M059J (cell line): ENCODE measurements at regions not wholly inside any gene's neighbourhood (a gene's known extent, or its start where the extent isn't known, plus 50 kb on each side); places are given as distances from the start of the nearest gene placed in this dataset.
A peak's percentile ranks its signal among the peaks of the same experiment; 100 is the strongest.

Experiments
- DNase-seq: peaks from one replicate; pipeline ENCODE4 v3.0.0-alpha.2; 2012; ENCODE audit warnings: low read depth

DNA sequence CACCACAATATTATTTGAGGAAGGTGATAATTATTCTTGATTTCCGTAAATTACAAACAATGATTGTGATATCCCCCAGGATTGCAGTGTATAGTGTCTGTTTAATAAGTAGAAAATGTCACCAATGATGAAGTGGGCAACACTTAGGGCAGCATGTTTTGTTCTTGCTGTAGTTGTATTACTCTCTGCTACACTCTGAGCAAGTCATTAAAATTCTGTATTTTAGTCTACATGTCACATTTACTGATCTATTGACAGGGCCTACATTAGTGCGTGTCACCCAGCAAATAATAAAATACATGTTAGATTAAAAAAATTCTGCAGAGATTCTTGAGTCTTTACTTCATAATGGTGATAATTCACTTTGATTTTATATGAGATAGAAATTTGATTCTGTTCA lies 247.6 kb downstream of the TMX3 start:
- no peak for DNase-seq

DNA sequence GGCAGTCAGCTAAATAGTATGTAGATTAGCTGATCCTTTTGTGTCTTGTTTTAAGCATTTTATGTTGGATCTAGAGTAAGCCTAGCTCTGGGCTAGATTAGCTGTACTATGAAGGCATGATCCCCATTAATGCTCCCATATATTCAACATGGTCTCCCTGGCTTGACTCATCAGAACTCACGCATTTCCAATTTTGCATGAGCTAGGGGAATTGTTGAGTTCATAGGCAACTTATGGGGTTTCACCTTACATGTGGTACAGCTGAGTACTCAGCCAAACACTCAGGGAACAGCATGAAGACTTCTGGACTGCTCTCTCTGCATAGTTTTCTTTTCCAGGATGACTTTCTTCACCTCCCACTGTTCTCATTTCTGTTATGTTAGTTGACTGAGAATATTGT lies 248.2 kb downstream of the TMX3 start:
- no peak for DNase-seq

- no peak for DNase-seq
Observed at GRCh38 chr18:68462766-68463165, 252.1 kb downstream of the TMX3 start.

DNA sequence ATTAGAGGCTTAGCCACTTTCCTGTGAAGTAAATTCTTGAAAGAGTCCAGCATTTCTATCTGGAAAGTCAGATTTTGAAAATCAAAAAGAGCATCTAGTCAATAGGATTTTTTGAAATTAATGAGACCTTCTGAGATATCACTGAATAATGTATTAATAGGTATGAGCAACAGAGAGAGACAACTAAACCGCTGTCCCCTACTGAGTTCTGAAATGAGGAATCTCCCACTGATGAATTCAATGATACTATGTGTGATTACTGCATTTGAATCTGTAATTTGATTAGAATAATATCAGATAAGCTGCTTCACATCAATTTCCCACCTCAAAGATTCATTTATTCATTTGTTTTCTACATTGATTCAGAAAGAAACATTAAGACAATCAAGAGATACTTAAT lies 252.8 kb downstream of the TMX3 start:
- DNase-seq, result no peak

DNA sequence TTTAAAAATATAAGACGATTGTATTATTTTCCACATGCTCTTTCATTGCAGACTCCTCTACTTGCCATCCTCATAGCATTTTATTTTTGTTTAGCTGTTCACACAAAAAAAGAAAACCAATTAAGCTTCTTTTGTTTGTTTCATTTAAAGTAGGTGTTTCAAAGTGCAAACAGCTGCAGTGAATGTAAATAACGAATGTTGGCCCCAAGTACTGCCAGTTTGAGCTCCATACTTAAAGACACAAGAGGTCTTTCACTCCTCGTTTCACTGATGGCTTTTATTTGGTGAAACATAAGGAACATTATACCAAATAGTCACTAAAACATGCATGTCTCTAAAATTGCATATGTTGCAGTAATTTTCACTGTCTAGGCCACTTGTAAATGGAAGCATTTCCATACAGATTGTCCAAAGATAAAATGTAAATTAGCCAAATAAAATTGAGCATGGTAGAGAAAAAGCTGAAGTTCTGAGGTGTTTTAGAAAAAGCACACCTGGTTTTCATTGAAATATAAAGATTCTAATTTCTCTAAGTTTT lies 253.4 kb downstream of the TMX3 start:
- no peak for DNase-seq

GRCh38 chr18:68459968-68460367 lies 254.9 kb downstream of the TMX3 start:
- no peak for DNase-seq

- peak; percentile 17 for DNase-seq
Observed at GRCh38 chr18:68456985-68457384, 257.9 kb downstream of the TMX3 start.

DNA sequence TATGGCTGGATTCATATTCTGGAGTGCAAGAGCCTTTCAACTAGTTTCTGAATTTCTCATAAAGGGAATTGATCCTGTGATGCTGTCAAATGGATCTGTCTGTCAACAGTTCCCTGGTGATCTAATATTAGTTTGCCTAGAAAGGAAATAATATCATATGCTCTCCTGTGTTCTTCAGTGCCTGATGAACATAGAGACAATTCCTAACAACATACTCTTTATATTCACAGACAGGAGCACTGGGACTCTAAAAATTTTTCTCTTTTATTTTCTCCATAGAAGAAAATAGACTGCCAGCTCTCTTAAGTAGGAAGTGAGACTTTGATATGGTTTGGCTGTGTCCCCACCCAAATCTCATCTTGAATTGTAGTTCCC lies 259.7 kb downstream of the TMX3 start:
- DNase-seq, result no peak

DNA sequence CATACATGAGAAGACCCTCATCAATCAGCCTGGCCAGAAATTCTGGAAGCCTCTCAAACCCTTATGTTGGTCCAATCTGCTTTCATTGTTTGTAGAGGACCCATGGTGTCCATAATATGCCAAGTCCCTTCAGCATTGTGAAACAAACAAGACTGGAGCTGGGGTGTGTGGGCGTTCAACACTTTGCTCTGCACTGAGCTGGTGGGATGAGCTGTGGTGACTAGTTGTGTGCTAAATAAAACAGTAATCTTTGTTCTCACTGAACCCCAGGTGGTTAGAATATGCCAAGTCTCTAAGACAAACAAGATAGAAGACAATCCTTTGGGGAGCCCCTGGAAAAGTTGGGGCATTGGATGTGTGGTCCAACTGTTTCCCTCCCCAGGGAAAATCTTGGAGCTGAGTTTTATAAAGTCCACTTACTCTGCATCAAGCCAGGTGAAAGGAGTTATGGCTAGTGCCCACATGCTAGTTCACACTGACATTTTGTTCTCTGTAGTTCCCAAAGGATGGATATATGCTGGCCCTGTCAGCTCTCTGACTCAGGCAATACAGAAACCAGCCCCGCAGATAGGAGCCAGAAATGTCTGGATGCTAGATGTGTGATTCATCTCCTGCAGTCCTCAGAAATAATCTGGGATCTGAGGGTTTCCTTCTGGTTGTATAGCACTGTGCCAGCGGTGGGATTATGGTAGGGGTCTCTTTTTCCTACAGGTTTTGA lies 260.2 kb downstream of the TMX3 start:
- peak; percentile 82 for DNase-seq

- peak; percentile 92 for DNase-seq
Observed at GRCh38 chr18:68449292-68449691, 265.6 kb downstream of the TMX3 start.

DNA sequence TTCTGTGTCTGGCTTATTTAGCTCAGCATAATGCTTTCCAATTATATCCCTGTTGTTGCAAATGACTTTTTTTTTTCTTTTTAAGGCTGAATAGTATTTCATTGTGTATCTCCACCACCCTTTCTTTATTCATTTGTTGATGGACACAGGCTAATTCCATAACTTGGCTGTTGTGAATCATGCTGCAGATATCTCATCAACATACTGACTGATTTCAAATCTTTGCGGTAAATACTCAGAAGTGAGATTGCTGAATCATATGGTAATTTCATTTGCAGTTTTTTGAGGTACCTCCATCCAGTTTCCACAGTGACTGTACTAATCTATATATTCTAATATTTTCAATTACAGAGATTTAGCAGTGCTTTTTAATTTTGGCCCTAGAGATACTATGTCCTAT lies 266.2 kb downstream of the TMX3 start:
- peak; percentile 88 for DNase-seq

- peak; percentile 83 for DNase-seq
Observed at GRCh38 chr18:68447286-68447685, 267.6 kb downstream of the TMX3 start.

- no peak for DNase-seq
Observed at GRCh38 chr18:68445668-68446426, 269.1 kb downstream of the TMX3 start.

DNA sequence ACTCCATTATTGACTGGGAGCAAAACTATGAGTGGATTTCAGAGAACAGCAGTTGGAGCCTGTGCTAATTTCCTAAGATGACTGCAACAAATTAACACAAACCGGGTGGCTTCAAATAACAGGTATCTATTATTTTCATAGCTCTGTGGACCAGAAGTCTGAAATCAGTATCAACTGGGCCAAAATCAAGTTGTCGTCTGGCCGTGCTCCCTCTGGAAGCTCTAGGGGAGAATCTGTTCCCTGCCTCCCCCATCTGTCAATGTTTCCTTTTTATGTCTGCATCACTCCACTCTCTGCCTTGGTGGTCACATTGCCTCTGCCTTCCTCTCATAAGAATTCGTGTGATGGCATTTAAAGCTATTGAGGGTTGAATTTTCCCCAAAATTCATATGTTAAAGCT lies 269.8 kb downstream of the TMX3 start:
- DNase-seq, result no peak

- DNase-seq, result no peak
Observed at GRCh38 chr18:68441241-68441640, 273.7 kb downstream of the TMX3 start.

GRCh38 chr18:68440433-68440832 lies 274.5 kb downstream of the TMX3 start:
- no peak for DNase-seq

DNA sequence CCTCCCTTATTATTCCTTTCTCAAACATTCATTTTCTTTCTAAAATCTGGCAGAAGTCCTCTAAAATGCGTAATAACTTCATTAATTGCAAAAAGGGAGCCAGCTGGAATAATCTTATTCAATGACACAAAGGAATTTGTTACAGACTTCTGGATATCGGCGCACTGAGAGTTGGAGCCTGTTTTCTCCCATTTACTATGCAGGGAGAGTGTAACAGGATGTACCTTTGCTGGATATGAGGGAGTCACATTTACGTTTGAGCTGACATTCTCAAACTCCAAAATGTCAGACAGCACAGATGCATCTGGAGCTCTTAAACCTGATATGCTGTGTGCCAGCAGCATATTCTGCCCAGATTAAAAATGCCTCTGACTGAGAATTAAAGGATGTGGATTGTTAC lies 275.3 kb downstream of the TMX3 start:
- DNase-seq, result peak; percentile 18

GRCh38 chr18:68438983-68439382 lies 275.9 kb downstream of the TMX3 start:
- DNase-seq, result peak; percentile 89

- no peak for DNase-seq
Observed at GRCh38 chr18:68438536-68438935, 276.4 kb downstream of the TMX3 start.

DNA sequence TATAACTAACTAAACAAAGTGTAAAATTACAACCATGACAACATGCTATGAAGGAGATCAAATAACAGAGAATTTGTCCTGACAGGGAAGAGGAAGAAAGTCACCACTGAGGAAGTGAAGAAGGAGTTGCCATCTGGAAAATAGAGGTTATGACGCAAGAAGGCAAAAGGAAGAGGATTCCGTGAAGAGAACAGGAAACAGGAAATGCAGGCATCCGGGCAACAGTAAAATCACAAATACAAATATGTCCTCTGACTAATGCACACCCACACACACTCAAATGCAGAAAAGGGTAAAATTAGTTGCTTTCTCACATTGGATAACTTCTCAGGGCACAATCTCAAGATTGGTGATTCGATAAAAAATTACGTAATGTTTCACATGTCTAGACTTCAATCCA lies 278.4 kb downstream of the TMX3 start:
- peak; percentile 56 for DNase-seq

- no peak for DNase-seq
Observed at GRCh38 chr18:68435581-68435980, 279.3 kb downstream of the TMX3 start.

DNA sequence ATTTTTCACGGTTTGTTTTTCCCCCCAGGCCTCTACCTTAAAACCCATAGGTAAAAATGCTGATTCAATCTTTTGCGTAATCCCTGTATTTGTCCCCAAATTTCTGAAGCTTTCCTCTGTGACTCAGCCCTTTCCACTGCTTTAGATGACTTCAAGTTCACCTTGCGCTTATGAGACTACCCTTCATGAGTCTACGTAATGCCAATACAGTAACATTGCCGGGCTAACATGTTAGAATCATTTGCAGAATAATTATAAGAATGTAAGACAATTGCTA lies 283.0 kb downstream of the TMX3 start:
- DNase-seq, result no peak

DNA sequence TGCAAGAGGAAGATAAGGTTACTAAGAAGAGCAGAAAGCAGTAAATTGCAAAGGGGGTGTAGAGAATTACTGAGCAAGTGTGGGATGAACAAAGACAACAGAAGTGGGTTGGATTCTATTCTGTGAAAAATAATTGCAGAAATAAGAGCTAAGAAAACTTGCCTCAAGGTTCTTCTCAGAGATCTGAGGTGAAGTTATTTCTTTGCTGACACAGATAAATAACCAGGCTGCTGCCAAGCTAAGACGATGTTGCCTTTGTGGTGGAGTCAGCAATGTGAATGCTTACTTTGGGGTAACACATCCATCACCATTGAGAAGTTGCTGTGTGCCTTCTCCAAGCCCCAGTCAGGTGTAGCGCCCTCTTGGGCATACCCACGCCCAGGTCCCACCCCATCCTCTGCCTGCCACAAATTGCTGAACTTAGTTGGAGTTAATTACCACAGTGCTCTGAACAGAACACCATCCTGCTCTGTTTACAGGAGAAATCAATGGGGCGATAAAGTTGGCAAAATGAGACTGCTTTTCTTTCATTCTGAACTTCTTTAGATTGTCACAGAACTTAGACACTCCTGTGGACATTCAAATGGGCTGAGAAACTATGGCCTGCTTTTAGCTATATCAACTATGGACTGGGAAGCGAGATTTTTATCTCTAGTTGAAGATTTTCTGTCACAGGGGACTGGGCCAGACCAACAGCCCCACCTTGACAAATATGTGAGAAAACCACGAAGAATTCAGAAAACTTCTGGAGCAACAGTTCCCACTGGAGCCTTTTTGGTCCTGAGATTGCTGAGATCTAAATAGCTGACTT lies 283.6 kb downstream of the TMX3 start:
- DNase-seq, result peak; percentile 81
